Mucosa of stomach (tissue), 1 donor: ENCODE measurements at regions not wholly inside any gene's neighbourhood (a gene's known extent, or its start where the extent isn't known, plus 50 kb on each side); places are given as distances from the start of the nearest gene placed in this dataset.
"Not testable (repeated sequence)": the region's sequence is repeated elsewhere in the genome, so short reads cannot be mapped to it uniquely, and the experiment has no call there.

Source experiments
- H3K27me3 ChIP-seq: one replicate; pipeline ENCODE4 v1.7.0; 2013; ENCODE audit warnings: mild to moderate bottlenecking, low read length; ENCODE audit not compliant: control insufficient read depth, insufficient read depth
- H3K36me3 ChIP-seq: one replicate; pipeline ENCODE4 v1.7.0; 2013; ENCODE audit warnings: low read length; ENCODE audit not compliant: control insufficient read depth, insufficient read depth
- H3K4me1 ChIP-seq: one replicate; pipeline ENCODE4 v1.7.0; 2013; ENCODE audit warnings: mild to moderate bottlenecking, low read length; ENCODE audit not compliant: control insufficient read depth, insufficient read depth
- H3K4me3 ChIP-seq: one replicate; pipeline ENCODE4 v1.7.0; 2013; ENCODE audit warnings: low read length
- H3K9ac ChIP-seq: one replicate; pipeline ENCODE4 v1.7.0; 2013; ENCODE audit warnings: mild to moderate bottlenecking, low read length, moderate library complexity
- H3K9me3 ChIP-seq: one replicate; pipeline ENCODE4 v1.7.0; 2013; ENCODE audit warnings: mild to moderate bottlenecking, low read length, moderate library complexity; ENCODE audit not compliant: control insufficient read depth
- donor health status: Pancreatic carcinoma.

DNA sequence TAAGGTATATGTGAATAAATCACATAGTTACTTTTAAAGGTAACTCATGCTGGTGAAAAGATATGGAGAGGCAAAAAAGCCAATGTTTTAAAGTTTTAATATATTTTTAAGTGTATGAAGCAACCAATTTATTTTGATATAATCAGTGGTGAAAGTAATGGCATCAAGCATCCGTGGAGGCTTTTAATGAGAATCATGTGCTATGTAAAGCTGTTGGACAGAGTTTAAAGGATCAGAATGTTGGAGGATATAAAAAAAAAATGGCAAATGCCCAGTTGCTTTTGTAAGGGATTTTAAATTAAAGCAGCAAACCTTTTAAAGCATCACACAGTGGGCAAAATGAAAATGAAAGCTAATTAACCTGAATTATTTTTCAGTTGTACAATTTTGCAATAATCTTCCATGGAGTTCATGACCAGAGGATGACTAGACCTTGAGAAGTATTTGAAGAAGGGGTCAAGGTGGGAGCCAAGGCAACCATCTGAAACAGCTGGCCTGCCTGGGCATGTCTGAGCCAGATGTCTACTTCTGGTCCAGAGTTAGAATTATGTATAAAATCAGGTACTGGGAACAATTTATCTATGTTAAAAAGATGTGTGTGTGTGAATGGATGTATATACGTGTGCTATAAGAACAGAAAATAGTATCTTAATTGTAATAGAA lies 1007.9 kb downstream of the LTN1 start:
- H3K9me3 ChIP-seq, H3K36me3 ChIP-seq, H3K9ac ChIP-seq, H3K4me3 ChIP-seq, H3K27me3 ChIP-seq, H3K4me1 ChIP-seq: not testable (repeated sequence)

DNA sequence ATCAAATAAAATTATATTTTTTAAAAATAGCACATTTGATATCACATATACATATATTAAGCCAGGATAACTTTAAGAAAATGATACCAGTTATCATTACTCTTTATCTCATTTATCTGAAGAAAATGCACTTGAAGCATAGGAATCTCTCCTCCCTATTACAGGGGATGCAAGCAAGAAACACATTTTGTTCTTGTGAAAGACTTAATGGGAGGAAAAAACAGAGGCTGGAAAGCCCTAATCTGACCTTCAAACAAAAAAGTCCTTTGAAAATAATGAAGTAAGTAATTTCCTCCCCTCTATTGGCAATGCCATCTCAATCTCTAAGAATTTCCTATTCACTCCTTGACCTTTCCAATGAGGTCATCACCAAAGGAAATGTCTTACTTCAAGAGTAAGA lies 1012.6 kb upstream of the ADAMTS5 start:
- H3K36me3 ChIP-seq, H3K4me1 ChIP-seq, H3K4me3 ChIP-seq, H3K9ac ChIP-seq, H3K9me3 ChIP-seq, H3K27me3 ChIP-seq: not testable (repeated sequence)

DNA sequence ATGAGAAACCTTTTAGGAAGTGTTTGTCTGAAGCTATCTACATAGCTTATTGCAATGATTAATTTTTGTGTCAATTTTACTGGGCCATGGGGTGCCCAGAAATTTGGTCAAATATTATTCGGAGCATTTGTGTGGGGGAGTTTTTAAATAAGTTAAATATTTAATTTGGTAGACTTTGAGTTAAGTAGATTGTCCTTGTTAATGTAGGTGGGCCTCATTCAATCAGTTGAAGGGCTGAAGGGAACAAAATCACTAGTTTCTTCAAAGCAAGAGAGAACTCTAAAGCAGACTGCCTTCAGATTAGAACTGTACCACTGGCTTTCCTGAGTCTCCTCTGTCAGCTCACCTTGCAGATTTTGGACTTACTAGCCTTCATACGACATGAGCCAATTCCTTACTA lies 1008.6 kb upstream of the ADAMTS5 start:
- Histone ChIP-seq H3K4me3 (no peak overlapping the region), H3K4me1 (no peaks in the 10 kb centered on the region), H3K27me3 (no peaks in the 10 kb centered on the region), H3K9me3 (no peaks in the 10 kb centered on the region), H3K9ac (no peak overlapping the region), H3K36me3 (no peaks in the 10 kb centered on the region)

DNA sequence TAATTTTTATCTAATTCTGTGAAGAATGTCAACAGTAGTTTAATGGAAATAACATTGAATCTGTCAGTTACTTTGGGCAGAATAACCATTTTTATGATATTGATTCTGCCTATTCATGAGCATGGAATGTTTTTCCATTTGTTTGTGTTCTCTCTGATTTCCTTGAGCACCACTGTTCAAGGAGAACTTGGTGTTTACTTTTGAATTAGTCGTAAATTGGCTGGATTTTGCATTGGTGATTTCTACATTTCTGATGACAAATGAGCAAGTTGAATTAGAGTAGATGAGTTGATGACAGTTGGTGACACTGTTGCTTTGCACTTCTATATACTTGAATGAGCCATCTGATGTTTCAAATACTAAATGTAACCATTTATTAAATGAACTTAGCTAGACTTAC lies 1007.3 kb upstream of the ADAMTS5 start:
- not testable (repeated sequence) for H3K27me3 ChIP-seq, H3K4me1 ChIP-seq, H3K9ac ChIP-seq, H3K4me3 ChIP-seq, H3K9me3 ChIP-seq, H3K36me3 ChIP-seq

DNA sequence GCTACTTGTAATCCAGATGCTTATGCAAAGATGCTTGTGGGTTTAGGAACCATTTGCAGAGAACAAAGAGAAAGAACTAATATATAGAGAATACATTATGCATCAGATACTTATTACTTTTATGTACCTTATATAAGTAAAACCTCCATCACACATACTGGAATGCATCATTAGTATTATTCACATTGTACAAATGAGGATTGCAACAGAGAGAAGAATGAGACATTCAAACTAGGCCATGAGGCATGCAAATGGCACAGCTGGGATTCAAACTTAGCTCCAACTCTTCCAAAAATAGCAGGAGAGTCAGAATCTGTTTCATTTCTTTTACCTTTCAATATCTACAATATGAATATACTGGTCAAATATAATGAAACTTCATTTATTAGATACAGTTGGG lies 1001.4 kb upstream of the ADAMTS5 start:
- H3K4me1 ChIP-seq, H3K27me3 ChIP-seq, H3K4me3 ChIP-seq: not testable (repeated sequence)

DNA sequence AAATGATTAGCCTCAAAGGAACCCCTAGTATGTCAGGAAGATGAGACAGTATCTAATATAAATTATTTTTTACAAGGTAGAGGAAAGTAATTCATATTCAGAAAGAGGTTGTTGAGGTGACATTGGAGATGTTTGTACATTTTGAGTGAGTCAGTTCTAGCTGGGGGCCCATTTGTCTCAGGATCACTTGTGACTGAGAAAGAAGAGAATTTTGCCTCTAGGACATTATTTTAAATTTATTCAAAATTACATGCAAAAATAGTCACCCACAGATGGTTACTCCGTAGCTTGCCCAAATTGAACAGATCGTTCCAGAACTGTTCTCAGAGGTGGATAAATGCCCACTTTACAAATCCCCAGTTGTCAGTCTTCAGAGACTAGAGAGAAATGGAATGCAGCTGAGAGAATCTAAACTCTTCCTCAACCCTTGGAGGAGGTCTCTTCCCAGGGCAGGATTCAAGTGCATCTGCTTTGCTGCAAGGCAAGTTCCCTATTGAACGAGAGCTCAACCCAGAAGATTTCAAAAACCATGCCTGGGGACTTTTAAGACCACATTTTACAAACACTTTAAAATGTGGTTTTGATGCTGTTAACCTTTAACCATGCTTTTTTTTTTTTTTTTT lies 987.8 kb upstream of the ADAMTS5 start:
- Histone ChIP-seq H3K27me3 (peaks cover 2% of the 10 kb centered on the region), H3K9me3 (no peaks in the 10 kb centered on the region), H3K9ac (no peak overlapping the region), H3K4me1 (no peaks in the 10 kb centered on the region), H3K4me3 (no peak overlapping the region), H3K36me3 (no peaks in the 10 kb centered on the region)

More for the DNA sequence above, 1001.4 kb upstream of the ADAMTS5 start:
- not testable (repeated sequence) for H3K9me3 ChIP-seq, H3K9ac ChIP-seq, H3K36me3 ChIP-seq

DNA sequence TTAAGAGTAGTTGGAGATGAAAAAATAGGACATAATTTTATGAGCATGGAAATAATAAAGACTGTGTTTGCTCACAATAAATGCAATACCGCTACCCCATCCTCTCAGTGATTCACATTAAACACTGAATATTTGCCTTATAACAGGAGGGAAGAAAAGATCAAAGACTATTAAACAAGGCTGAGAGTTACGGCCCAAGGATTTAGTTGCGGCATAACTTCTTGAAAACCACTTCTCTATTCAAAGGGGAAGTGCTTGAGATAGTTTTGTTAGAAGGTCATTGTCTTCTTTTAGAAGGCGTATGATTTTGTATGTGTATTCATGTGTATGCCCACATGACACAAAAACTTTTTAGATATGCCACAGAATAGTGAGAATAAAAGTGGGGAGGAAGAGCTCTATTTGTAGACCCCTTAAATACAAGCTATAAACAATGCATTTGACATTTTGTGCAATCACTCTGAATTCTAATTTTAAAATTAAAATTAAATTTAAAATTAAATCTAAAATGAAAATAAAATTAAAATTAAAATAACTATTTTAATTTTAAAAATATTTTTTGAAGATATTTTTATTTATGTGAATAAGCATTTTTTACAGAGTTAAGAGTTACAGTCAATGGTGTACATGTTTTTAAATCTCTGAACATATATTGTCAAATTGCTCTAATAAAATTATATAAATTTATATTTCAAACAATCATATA lies 986.6 kb upstream of the ADAMTS5 start:
- Histone ChIP-seq H3K9ac (no peak overlapping the region), H3K4me3 (no peak overlapping the region), H3K4me1 (no peaks in the 10 kb centered on the region), H3K27me3 (peaks cover 2% of the 10 kb centered on the region), H3K9me3 (no peaks in the 10 kb centered on the region), H3K36me3 (no peaks in the 10 kb centered on the region)

DNA sequence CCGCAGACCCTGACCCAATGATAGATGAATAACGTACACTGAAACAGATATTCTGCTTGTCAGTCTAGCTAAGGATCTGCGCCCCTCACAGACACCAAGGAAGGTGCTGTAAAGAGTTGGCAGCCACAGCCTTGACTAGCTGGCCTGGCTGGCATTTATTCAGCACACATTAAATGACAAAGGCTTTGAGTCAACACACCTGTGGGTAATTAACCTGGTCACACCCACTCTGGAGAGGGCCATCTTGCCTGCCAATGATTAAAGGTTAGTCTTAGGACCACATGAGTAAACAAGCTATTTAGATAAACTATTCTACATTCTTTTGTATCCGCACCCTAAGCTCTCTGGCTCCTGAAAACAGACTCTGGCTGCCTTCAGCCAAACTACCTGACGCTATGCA lies 982.2 kb upstream of the ADAMTS5 start:
- H3K9ac ChIP-seq, H3K36me3 ChIP-seq, H3K9me3 ChIP-seq, H3K4me1 ChIP-seq, H3K27me3 ChIP-seq, H3K4me3 ChIP-seq: not testable (repeated sequence)

DNA sequence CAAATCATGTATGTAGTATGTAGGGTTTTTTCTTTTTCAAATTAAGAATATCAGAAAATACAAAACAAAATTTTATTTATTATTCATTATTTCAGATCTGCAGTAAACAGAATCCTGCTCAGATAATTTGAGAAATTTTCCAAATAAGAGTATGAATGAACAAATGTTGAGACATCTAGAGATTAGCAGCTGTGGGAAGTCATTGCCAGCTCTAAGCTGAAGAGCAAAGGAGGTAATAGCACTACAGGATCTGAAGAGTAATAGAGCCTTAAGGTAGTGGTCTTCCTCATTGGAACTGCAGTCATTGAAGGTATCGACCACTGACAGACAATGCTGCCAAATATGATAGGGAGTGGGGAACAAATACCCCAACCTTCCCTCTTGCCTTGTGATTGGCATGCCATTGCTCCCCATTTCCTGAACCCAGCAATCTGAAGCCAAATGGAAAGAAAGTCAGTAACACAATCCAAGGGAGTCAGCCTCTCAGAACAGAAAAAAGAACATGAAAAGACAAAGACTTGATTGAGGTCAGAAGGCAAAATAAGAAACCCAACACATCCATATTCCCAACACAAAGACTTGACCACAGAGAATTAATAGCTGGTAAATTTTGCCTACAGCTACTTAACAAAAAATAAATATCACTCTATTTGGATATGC lies 963.4 kb upstream of the ADAMTS5 start:
- H3K36me3 ChIP-seq: not testable (repeated sequence)

DNA sequence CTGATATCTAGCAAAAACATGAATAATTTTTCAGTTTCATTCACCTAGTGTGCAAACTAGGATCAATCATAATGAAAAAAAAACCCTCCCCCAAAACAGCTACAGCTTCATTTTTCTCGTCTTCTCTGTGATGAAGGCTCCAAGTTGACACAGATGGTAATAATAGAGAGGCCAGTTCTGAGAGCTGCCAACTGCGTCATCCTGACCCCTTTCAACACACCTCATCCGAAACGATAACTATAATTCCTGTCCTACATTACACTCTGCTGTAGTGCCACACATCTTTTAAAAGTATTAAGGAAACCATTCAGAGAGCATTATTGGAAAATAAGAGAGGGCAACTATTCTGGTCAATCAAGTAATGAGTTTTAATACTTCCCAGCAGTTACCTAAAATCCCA lies 962.3 kb upstream of the ADAMTS5 start:
- H3K9ac ChIP-seq, H3K4me3 ChIP-seq, H3K9me3 ChIP-seq: not testable (repeated sequence)

More for the DNA sequence above, 963.4 kb upstream of the ADAMTS5 start:
- not testable (repeated sequence) for H3K27me3 ChIP-seq, H3K9me3 ChIP-seq, H3K4me1 ChIP-seq, H3K9ac ChIP-seq, H3K4me3 ChIP-seq

DNA sequence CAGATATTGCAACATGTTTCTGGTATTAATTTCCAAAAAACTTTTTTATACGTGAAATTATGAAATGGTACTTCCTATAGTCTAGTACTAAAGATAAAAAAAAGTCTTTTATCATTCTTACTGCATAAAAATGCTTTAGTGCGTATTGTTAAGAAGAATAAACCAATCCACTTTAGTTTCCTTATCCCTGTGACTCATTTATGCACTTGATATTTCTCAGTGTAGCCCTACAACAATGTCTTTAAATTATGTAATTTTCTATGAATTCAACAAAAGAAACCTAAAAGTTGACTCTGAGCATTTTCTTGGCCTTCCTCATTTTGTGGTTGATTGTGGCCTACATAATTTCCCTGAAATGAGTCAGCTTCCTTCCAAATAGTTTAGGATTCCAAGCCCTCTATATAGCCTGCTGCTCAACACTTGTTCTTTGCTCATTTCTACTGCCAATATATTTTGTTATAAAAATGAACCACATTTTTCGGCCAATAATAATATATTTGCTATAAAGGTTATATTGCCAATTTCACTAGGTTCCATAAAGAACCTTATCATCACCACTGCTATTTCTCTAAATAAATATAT lies 961.7 kb upstream of the ADAMTS5 start:
- not testable (repeated sequence) for H3K9ac ChIP-seq, H3K27me3 ChIP-seq, H3K4me3 ChIP-seq, H3K9me3 ChIP-seq, H3K36me3 ChIP-seq, H3K4me1 ChIP-seq

More for the DNA sequence above, 962.3 kb upstream of the ADAMTS5 start:
- not testable (repeated sequence) for H3K4me1 ChIP-seq, H3K27me3 ChIP-seq, H3K36me3 ChIP-seq

DNA sequence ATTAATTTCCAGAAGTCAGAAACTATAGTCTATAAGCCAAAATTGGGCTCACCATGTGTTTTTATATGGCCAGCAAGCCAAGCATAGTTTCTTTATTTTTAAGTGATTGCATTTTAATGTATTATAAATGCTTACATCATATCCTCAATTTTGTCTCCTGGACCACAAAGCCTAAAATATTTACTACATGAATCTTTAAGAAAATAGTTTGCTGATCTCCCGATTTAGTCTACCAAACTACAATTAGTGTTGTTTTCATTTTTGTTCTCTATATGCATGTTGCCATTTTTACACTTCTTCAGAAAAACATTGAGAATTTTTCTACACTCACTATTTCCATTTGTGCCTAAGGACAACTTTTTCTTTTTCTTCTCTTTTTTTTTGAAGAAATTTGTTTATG lies 954.5 kb upstream of the ADAMTS5 start:
- not testable (repeated sequence) for H3K4me3 ChIP-seq, H3K9me3 ChIP-seq, H3K27me3 ChIP-seq, H3K36me3 ChIP-seq, H3K9ac ChIP-seq, H3K4me1 ChIP-seq
